ENCODE measurements at regions not wholly inside any gene's neighbourhood (a gene's known extent, or its start where the extent isn't known, plus 50 kb on each side); places are given as distances from the start of the nearest gene placed in this dataset.
"Not testable (repeated sequence)": the region's sequence is repeated elsewhere in the genome, so short reads cannot be mapped to it uniquely, and the experiment has no call there.

DNA sequence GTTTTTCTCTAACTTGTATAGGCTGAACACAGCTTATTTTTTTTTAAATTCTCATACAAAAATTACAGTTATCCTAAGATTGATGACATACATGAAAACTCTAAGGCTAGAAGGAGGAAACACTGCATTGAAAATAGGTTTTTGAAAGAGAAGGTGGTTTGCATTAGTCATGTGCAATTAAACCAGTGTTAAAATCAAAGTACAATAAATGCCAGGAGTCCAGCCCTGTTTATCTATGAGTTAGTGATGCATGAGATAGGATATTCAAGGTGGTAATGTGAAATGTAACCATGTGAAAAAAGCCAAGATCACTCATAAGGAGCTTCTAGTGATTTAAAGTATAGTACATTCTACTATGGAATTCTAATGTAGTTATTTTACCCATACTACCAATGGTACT is 444.9 kb upstream of the CYLC2 start:
- H3K27me3 Mint-ChIP-seq (ENCODE audit: low read depth) = no peaks in the 10 kb centered on the region
- H3K36me3 Mint-ChIP-seq (ENCODE audit: low read depth) = no peaks in the 10 kb centered on the region
- no peak for DNase-seq
- H3K4me3 Mint-ChIP-seq = no peak overlapping the region
- peaks cover 20% of the 10 kb centered on the region for H3K9me3 Mint-ChIP-seq
- no peak overlapping the region for H3K27ac Mint-ChIP-seq
- intact Hi-C loops (cut with micrococcal nuclease) = no loop called here
- no peaks in the 10 kb centered on the region for H3K4me1 Mint-ChIP-seq (ENCODE audit: low read depth)
- CTCF ChIA-PET = no interaction called here

DNA sequence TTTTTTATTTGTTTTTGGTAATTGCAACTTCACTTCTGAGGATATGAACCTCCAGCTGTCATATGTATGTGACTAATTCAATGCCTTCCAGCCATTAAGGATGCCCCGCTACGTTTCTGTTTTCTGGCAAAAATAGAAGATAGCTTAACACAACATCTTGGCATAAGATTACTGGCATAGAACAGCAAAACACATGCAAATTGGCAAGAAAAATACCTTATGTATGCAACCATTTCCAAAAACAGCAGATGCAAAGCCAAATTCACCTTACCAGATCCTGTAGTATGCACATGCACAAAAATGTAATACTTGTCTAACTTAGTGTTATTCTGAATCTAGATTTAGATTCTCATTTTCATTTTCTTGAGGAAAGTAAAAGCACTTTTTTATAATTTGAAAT is 461.1 kb upstream of the CYLC2 start:
- Mint-ChIP-seq H3K27ac (no peak overlapping the region), H3K27me3 (ENCODE audit: low read depth) (no peaks in the 10 kb centered on the region), H3K4me3 (no peak overlapping the region), H3K4me1 (ENCODE audit: low read depth) (no peaks in the 10 kb centered on the region), H3K36me3 (ENCODE audit: low read depth) (no peaks in the 10 kb centered on the region), H3K9me3 (no peaks in the 10 kb centered on the region)
- no peak for DNase-seq
- intact Hi-C loops (cut with micrococcal nuclease) = no loop called here
- CTCF ChIA-PET = no interaction called here

DNA sequence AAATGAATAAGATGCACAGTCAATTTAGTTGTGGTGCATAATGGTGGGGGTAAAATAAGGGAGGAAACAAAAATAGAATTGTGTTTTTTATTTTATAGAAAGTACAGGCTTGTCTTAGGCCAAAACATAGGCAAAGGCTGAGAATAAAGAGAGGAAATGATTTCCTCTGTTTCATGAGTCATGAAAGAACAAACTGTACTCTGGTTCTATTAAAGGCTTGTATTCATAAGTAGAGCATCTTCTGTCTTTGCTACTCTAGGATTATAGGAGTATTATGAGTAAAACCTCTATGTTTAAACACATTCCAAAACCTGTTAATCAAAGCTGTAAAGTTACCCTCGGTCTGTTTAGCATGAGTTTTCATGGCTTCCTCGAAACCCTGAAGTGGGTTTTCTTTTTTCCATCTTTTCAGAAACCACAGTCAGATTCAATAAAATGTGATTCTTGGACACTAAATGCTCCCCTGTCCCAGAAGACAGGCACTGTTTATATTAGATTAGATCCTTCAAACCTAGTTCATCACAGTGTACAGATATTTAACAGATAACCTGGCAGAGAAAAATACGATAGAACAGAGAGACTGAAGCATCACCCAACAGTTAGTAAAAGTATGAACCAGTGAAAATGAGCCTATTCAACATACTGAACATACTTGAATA is 473.9 kb upstream of the CYLC2 start:
- intact Hi-C loops (cut with micrococcal nuclease) = no loop called here
- Mint-ChIP-seq H3K4me1 (ENCODE audit: low read depth) (no peaks in the 10 kb centered on the region), H3K27me3 (ENCODE audit: low read depth) (no peaks in the 10 kb centered on the region), H3K27ac (no peak overlapping the region), H3K36me3 (ENCODE audit: low read depth) (no peaks in the 10 kb centered on the region), H3K4me3 (no peak overlapping the region), H3K9me3 (peaks cover 11% of the 10 kb centered on the region)
- CTCF ChIA-PET = no interaction called here
- DNase-seq = no peak

DNA sequence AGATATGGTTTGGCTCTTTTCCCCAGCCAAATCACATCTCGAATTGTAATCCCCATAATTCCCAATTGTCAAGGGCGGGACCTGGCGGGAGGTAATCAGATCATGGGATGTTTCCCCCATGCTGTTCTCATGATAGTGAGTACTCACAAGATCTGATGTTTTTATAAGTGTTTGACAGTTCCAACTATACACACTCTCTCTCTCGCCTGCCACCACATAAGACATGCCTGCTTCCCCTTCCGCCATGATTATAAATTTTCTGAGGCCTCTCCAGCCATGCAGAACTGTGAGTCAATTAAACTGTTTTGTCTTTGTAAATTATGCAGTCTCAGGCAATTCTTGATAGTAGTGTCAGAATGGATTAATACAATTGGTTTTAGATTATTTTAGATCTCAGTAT is 475.7 kb upstream of the CYLC2 start:
- CTCF ChIA-PET = no interaction called here
- Mint-ChIP-seq H3K27ac (no peak overlapping the region), H3K9me3 (peaks cover 8% of the 10 kb centered on the region), H3K4me3 (no peak overlapping the region), H3K4me1 (ENCODE audit: low read depth) (no peaks in the 10 kb centered on the region), H3K36me3 (ENCODE audit: low read depth) (no peaks in the 10 kb centered on the region), H3K27me3 (ENCODE audit: low read depth) (no peaks in the 10 kb centered on the region)
- intact Hi-C loops (cut with micrococcal nuclease) = no loop called here
- no peak for DNase-seq

DNA sequence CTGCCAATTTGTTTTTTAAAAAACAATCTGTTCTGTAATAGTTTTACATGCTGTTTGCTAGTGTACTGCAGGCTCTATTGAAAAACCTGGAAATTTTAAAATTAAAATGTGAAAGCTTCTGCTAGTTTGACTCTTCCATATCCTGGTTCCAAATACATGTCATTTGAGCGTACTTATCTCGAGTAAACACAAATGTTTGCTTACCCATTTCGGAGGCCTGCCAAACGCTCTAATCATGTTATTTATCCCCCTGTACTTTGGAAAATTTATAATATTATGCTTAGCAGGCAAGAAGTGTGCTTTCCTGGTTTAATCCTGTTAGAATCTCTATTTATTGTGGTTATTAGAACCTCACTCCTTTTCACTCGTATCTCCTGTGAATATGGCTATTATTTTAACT is 476.8 kb upstream of the CYLC2 start:
- no peaks in the 10 kb centered on the region for H3K27me3 Mint-ChIP-seq (ENCODE audit: low read depth)
- H3K4me1 Mint-ChIP-seq (ENCODE audit: low read depth) = no peaks in the 10 kb centered on the region
- H3K27ac Mint-ChIP-seq = no peak overlapping the region
- peaks cover 7% of the 10 kb centered on the region for H3K9me3 Mint-ChIP-seq
- DNase-seq = no peak
- intact Hi-C loops (cut with micrococcal nuclease) = no loop called here
- H3K4me3 Mint-ChIP-seq = no peak overlapping the region
- no peaks in the 10 kb centered on the region for H3K36me3 Mint-ChIP-seq (ENCODE audit: low read depth)
- CTCF ChIA-PET = no interaction called here

DNA sequence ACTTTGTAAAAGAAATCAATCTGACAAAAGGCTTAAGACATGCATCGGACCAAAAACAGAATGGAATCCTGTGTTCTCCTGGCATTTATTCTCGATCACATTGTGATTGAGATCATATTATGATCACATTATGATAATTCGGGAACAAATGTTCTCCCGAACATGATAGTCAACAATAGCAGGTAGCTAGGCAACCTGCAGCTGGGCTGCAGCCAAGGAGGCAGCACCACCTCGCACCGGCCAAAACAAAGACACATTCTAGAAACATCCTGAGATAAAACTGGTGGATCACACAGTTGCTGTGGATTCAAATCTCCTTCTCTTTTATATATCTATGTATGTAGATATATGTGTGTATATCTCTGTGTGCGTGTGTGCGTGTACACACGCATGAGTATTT is 480.6 kb upstream of the CYLC2 start:
- H3K4me1 Mint-ChIP-seq (ENCODE audit: low read depth) = no peaks in the 10 kb centered on the region

DNA sequence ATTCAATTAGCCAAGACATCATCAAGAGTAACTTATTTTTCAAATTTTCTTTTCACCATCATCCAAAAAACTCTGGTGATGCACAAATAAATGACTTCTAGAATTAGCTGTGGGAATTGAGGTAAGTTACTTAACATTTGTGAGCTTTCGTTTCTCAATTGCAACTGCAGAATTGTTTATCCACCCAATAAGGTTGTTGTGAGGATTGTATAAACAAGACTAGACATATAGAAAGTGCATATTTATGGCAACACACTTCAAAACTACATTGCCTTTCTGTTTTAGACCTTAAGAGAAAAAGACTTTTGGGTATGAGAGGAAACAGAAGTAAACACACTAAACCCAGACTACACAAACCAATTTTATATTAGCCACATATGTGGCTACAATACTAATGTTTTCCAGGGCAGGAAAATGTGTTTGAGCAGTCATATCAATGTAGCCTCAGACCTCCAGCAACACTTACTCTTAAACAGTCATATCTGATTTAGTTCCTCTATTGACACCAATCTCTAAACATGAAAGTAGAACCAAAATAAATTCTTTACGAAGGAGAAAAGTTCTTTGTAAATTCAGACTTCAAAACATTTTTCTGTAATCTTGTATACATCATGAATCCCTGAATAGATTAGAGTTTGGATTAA is 488.0 kb upstream of the CYLC2 start:
- no peak overlapping the region for H3K4me3 Mint-ChIP-seq
- intact Hi-C loops (cut with micrococcal nuclease) = no loop called here
- DNase-seq = no peak
- no peaks in the 10 kb centered on the region for H3K9me3 Mint-ChIP-seq
- CTCF ChIA-PET = interaction anchor here (0.5 kb wide), 1 partner anchor 1000 kb away, joined by 4 read pairs; no protein-coding TSS in a partner anchor
- no peaks in the 10 kb centered on the region for H3K27me3 Mint-ChIP-seq (ENCODE audit: low read depth)
- no peaks in the 10 kb centered on the region for H3K4me1 Mint-ChIP-seq (ENCODE audit: low read depth)
- H3K27ac Mint-ChIP-seq = no peak overlapping the region
- H3K36me3 Mint-ChIP-seq (ENCODE audit: low read depth) = no peaks in the 10 kb centered on the region

More for the DNA sequence above, 480.6 kb upstream of the CYLC2 start:
- DNase-seq = no peak
- Mint-ChIP-seq H3K4me3 (no peak overlapping the region), H3K9me3 (peaks cover 5% of the 10 kb centered on the region), H3K36me3 (ENCODE audit: low read depth) (no peaks in the 10 kb centered on the region), H3K27ac (no peak overlapping the region), H3K27me3 (ENCODE audit: low read depth) (no peaks in the 10 kb centered on the region)
- intact Hi-C loops (cut with micrococcal nuclease) = no loop called here
- CTCF ChIA-PET = no interaction called here

DNA sequence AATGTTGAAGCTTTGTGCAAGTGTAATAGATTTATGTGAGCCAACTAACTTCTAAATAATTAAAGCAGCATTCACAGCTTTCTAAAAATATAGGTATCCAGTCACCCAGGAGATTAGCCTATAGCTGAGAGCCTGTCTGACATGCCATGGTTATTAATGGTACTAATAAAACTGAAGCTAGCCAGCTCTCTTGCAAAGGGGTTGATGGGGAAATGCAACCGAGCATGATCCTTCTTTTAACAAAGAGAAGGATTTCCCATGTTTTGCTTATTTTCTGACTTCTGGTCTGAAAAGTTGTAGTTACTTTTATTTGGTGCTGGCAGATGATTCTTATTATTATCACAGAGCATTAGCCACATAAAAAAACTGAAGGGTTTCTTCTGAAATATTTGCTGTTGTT is 488.7 kb upstream of the CYLC2 start:
- H3K4me3 Mint-ChIP-seq = no peak overlapping the region
- intact Hi-C loops (cut with micrococcal nuclease) = no loop called here
- no peaks in the 10 kb centered on the region for H3K9me3 Mint-ChIP-seq
- no peak for DNase-seq
- CTCF ChIA-PET = no interaction called here
- H3K27ac Mint-ChIP-seq = no peak overlapping the region
- no peaks in the 10 kb centered on the region for H3K36me3 Mint-ChIP-seq (ENCODE audit: low read depth)
- no peaks in the 10 kb centered on the region for H3K27me3 Mint-ChIP-seq (ENCODE audit: low read depth)
- no peaks in the 10 kb centered on the region for H3K4me1 Mint-ChIP-seq (ENCODE audit: low read depth)

DNA sequence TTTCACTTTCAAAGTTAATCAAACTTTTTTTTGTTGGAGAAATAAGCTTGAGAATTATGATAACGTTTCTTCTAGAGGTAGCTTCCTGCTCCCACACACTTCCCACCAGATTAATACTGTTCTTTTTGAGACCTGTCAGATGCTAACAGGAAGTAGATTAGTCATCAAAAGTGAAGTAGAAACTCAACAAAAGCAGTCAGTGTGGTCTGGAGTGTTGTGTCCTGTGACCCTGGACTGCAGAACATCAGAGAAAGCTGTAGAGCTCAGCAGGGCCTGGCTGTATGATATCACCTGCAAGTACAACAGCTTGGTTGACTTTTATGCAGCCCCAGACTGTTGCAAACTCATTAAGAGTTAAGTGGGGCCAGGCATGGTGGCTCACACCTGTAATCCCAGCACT is 495.7 kb upstream of the CYLC2 start:
- no peak for DNase-seq
- H3K4me3 Mint-ChIP-seq = no peak overlapping the region
- no peaks in the 10 kb centered on the region for H3K9me3 Mint-ChIP-seq
- intact Hi-C loops (cut with micrococcal nuclease) = no loop called here
- no peaks in the 10 kb centered on the region for H3K4me1 Mint-ChIP-seq (ENCODE audit: low read depth)
- no peaks in the 10 kb centered on the region for H3K36me3 Mint-ChIP-seq (ENCODE audit: low read depth)
- H3K27ac Mint-ChIP-seq = no peak overlapping the region
- CTCF ChIA-PET = no interaction called here
- no peaks in the 10 kb centered on the region for H3K27me3 Mint-ChIP-seq (ENCODE audit: low read depth)

DNA sequence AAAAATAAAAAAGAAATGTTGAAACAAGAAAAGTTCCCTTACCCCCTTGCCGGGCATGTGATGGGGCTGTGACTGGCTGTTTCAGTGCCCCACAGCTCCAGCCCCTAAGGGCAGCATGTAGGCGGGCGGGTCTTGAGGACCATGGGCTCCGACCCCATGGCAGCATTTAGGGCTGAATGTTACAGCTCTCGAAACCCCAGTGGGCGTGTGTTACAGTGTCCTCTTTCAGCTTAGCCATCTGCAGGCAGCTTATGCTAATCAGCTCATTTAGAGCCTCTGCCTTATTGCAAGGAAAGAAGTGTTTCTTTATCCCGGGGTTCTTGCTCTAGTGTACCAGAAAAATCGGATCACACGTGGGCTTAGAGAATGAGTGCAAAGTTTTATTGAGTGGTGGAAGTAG is 497.4 kb upstream of the CYLC2 start:
- CTCF ChIA-PET = no interaction called here
- H3K9me3 Mint-ChIP-seq = no peaks in the 10 kb centered on the region
- no peaks in the 10 kb centered on the region for H3K4me1 Mint-ChIP-seq (ENCODE audit: low read depth)
- H3K36me3 Mint-ChIP-seq (ENCODE audit: low read depth) = no peaks in the 10 kb centered on the region
- H3K4me3 Mint-ChIP-seq = no peak overlapping the region
- intact Hi-C loops (cut with micrococcal nuclease) = no loop called here
- no peak overlapping the region for H3K27ac Mint-ChIP-seq
- DNase-seq = no peak
- H3K27me3 Mint-ChIP-seq (ENCODE audit: low read depth) = no peaks in the 10 kb centered on the region

DNA sequence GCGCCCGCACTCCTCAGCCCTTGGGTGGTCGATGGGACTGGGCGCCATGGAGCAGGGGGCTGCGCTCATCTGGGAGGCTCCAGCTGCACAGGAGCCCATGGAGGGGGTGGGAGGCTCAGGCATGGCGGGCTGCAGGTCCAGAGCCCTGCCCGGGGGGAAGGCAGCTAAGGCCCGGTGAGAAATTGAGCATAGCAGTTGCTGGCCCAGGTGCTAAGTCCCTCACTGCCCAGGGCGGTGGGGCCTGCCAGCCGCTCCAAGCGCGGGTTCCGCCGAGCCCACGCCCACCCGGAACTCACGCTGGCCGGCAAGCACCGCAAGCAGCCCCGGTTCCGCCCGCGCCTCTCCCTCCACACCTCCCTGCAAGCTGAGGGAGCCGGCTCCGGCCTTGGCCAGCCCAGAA is 508.2 kb upstream of the CYLC2 start:
- H3K36me3 Mint-ChIP-seq (ENCODE audit: low read depth); H3K9me3 Mint-ChIP-seq; DNase-seq; intact Hi-C loops (cut with micrococcal nuclease); CTCF ChIA-PET; H3K4me1 Mint-ChIP-seq (ENCODE audit: low read depth); H3K27ac Mint-ChIP-seq; H3K27me3 Mint-ChIP-seq (ENCODE audit: low read depth); H3K4me3 Mint-ChIP-seq: not testable (repeated sequence)

DNA sequence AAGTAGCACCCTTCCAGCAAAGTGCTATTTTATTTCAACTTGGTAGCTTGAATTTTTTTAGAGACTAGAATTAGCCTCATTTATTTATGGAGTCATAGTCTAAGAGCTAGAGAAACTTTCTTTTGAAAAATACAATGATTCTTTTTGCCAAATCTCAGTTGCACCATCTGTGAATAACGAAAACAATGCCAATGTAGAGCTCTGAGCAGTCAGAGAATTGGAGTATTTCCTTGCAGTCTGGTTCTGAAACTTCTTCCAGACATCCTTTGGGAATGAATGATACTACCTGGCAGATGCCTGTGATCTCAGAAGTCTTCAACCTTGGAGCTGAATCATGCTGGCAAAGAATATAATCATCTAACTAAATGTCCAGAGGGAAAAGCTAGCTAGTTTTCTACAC is 511.5 kb upstream of the CYLC2 start:
- H3K4me1 Mint-ChIP-seq (ENCODE audit: low read depth) = no peaks in the 10 kb centered on the region
- no peaks in the 10 kb centered on the region for H3K9me3 Mint-ChIP-seq
- no peak overlapping the region for H3K4me3 Mint-ChIP-seq
- H3K27me3 Mint-ChIP-seq (ENCODE audit: low read depth) = no peaks in the 10 kb centered on the region
- no peak overlapping the region for H3K27ac Mint-ChIP-seq
- CTCF ChIA-PET = no interaction called here
- DNase-seq = no peak
- intact Hi-C loops (cut with micrococcal nuclease) = no loop called here
- no peaks in the 10 kb centered on the region for H3K36me3 Mint-ChIP-seq (ENCODE audit: low read depth)

DNA sequence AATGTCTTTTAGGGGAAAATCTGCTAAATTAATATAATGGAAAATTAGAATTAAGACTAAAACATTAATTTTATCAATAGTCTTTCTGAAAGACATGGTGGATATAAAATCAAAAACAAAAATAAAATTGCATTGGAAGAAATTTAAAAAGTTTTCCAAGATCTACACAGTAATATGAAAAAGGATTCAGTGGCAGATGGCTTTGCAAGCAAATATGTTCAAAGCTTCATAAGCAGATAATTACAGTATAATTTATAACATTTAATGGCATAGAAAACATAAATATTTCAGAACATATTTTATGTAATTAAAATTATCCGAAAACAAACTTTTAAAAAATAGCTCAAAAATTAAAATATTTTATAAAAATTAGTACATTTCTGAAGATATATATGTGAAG is 512.4 kb upstream of the CYLC2 start:
- H3K9me3 Mint-ChIP-seq = no peaks in the 10 kb centered on the region
- DNase-seq = no peak
- CTCF ChIA-PET = no interaction called here
- H3K36me3 Mint-ChIP-seq (ENCODE audit: low read depth) = no peaks in the 10 kb centered on the region
- no peak overlapping the region for H3K4me3 Mint-ChIP-seq
- H3K4me1 Mint-ChIP-seq (ENCODE audit: low read depth) = no peaks in the 10 kb centered on the region
- intact Hi-C loops (cut with micrococcal nuclease) = no loop called here
- no peak overlapping the region for H3K27ac Mint-ChIP-seq
- H3K27me3 Mint-ChIP-seq (ENCODE audit: low read depth) = no peaks in the 10 kb centered on the region

All from activated naive CD4-positive, alpha-beta T cell treated with anti-CD3 and anti-CD28 coated beads for 36 hours (primary cell).